ENCODE measurements at regions not wholly inside any gene's neighbourhood (a gene's known extent, or its start where the extent isn't known, plus 50 kb on each side); places are given as distances from the start of the nearest gene placed in this dataset.

GRCh38 chr9:135348788-135349150 is 130.8 kb upstream of the PPP1R26 start:
- TF ChIP-seq GATA3 (IDR thresholded peaks at IDR 0.05; ENCODE audit: low read depth, low read length) (no peak), GATA2 (IDR thresholded peaks at IDR 0.05; ENCODE audit: low read depth, low read length) (no peak)
